ENCODE measurements at regions not wholly inside any gene's neighbourhood (a gene's known extent, or its start where the extent isn't known, plus 50 kb on each side); places are given as distances from the start of the nearest gene placed in this dataset.

DNA sequence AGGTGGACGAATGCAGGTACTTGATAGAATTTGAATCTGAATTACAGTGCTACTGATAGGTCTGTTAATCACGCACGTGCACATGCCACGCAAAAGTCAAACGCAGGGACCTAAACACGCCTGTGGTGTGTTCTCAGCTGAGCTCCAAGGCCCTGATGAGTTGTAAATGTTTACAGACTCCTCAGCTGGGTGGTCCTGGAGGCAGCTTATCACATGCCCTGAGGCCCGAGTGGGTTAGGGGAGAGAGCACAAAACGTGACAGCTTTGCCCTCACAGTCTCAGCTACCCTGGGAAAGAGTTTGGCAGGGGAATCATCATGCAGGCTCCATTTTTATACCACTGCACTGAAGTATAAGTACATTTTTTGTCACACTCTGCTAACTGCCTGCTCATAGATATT is 68.3 kb upstream of the FAM110C start:
- Mint-ChIP-seq H3K4me1 (ENCODE audit: low read depth in 2 of 2) (peaks cover 0 to 7% of the 10 kb centered on the region in 2 donors), H3K27me3 (peaks cover 2 to 14% of the 10 kb centered on the region in 2 donors), H3K4me3 (no peak overlapping the region), H3K27ac (no peak overlapping the region), H3K9me3 (no peaks in the 10 kb centered on the region), H3K36me3 (no peaks in the 10 kb centered on the region)
- DNase-seq (ENCODE audit: low spot score) (no peak), ATAC-seq (no peak)

DNA sequence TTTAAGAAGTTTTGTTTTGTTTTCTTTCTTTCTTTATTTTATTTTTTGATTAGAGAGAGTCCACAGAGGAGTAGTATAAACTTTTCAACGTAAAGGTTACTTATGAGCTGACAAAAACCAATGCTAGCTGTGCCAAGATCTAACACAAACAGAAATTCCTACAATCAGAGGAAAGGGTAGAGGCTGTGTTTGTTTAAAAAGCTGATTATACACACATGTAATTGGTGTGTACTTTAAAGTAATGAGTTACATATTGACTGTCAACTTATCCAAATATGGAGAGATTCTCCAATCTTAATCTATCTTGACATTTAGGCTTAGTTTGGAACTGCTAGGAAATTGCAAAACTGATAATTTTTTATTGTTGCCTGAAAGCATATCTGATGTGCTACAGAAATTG is 63.7 kb upstream of the FAM110C start:
- no peak overlapping the region for H3K27ac Mint-ChIP-seq
- no peak for DNase-seq (ENCODE audit: low spot score)
- peaks cover 7 to 9% of the 10 kb centered on the region in 2 donors for H3K27me3 Mint-ChIP-seq

DNA sequence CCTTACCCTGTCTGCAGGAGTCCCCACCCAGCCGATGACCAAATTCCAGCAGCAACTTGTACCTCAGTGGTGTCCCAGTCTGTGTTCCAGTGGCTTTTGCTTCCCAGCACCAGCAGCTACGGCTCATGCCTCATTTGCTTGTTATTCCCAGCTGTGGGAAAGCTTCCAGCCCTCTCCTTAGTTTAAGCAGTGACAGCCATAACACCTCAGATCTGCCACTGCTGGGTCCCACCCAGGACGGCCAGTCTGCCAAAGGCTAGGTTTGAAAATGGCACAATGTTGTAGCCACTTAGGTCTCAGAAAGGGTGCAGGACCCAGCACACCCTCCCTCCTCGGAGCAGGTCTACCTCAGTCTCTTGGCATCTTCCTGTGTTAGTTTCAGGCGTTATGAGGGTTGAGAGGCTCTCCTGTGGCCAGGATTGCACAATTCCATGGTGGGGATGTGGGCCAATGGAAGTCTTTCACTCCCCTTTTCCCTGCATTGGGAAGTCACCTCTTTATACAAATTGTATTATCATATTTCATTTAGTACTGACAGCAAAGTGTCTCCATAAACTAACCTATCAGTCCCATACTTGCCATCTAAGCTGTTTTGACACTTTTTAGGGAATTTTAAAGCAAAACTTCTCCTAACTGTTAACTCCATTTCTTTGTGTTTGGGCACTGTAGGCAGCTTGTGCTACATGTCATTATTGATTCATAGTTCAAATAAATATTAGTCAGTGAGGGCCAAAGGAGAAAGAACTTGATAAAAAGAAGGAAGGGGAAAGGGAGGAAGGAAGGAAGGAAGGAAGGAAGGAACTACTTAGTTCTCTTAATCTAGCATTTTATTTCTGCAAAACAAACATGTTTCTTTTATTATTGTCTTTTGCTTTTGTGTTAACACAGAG is 62.9 kb upstream of the FAM110C start:
- H3K4me1 Mint-ChIP-seq (ENCODE audit: low read depth in 2 of 2), result peaks cover 0 to 2% of the 10 kb centered on the region in 2 donors
- DNase-seq (ENCODE audit: low spot score), result no peak
- no peak overlapping the region for H3K4me3 Mint-ChIP-seq

More for the DNA sequence above, 63.7 kb upstream of the FAM110C start:
- Mint-ChIP-seq H3K36me3 (peaks cover 24% of the 10 kb centered on the region), H3K4me1 (ENCODE audit: low read depth in 2 of 2) (peaks cover 0 to 2% of the 10 kb centered on the region in 2 donors), H3K4me3 (no peak overlapping the region), H3K9me3 (no peaks in the 10 kb centered on the region)
- ATAC-seq, result no peak

DNA sequence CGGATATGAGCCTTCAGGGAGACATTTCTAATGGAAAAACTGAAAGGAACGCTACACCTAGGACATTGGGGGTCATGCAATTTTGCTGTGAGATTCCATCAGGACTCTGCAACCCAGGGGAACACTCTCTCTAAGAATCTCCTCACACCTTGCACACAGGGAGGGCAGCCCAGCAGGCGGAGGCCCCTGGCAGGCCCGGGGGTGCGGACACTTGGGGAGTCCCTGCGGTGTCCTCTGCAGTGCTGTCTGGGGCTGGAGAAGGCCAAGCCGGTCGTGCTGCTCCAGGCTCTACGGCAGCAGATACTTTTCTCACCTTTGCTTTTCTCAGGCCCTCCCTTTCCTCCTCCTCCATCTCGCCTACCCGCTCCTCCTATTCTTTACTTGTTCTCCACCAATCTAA is 54.7 kb upstream of the FAM110C start:
- ATAC-seq, result no peak
- Mint-ChIP-seq H3K4me1 (ENCODE audit: low read depth in 2 of 2) (no peaks in the 10 kb centered on the region), H3K27ac (no peak overlapping the region), H3K9me3 (peaks cover 3% of the 10 kb centered on the region), H3K36me3 (peaks cover 10% of the 10 kb centered on the region), H3K27me3 (peaks cover 4 to 7% of the 10 kb centered on the region in 2 donors), H3K4me3 (no peak overlapping the region)
- DNase-seq (ENCODE audit: low spot score), result no peak

More for the DNA sequence above, 62.9 kb upstream of the FAM110C start:
- Mint-ChIP-seq H3K36me3 (peaks cover 28% of the 10 kb centered on the region), H3K27me3 (peaks cover 7 to 9% of the 10 kb centered on the region in 2 donors), H3K27ac (no peak overlapping the region), H3K9me3 (no peaks in the 10 kb centered on the region)
- ATAC-seq, result no peak
